Activated naive CD4-positive, alpha-beta T cell treated with anti-CD3 and anti-CD28 coated beads for 36 hours (primary cell): ENCODE measurements at regions not wholly inside any gene's neighbourhood (a gene's known extent, or its start where the extent isn't known, plus 50 kb on each side); places are given as distances from the start of the nearest gene placed in this dataset.

ENCODE experiments used
- CTCF ChIA-PET: fragments of 350-600 bp; sonication (Branson Sonifier 250); formaldehyde crosslinking; loops from one replicate; lab custom pipeline; 2021; ENCODE audit warnings: antibody characterized with exemption; lab: Charles Lee
- DNase-seq: peaks from one replicate; pipeline ENCODE4 v3.0.0-alpha.2; 2020
- H3K27ac Mint-ChIP-seq: one replicate; pipeline ENCODE4 v1.8.0; 2021; ENCODE audit warnings: mild to moderate bottlenecking, mixed read lengths
- H3K27me3 Mint-ChIP-seq: one replicate; pipeline ENCODE4 v1.8.0; 2021; ENCODE audit warnings: low read depth, mixed read lengths
- H3K36me3 Mint-ChIP-seq: one replicate; pipeline ENCODE4 v1.8.0; 2021; ENCODE audit warnings: low read depth, mixed read lengths
- H3K4me1 Mint-ChIP-seq: one replicate; pipeline ENCODE4 v1.8.0; 2021; ENCODE audit warnings: low read depth, mixed read lengths
- H3K4me3 Mint-ChIP-seq: one replicate; pipeline ENCODE4 v1.8.0; 2021; ENCODE audit warnings: mild to moderate bottlenecking, moderate library complexity, mixed read lengths
- H3K9me3 Mint-ChIP-seq: one replicate; pipeline ENCODE4 v1.8.0; 2021; ENCODE audit warnings: mixed read lengths
- intact Hi-C: fragments of 100-400 bp; cut with micrococcal nuclease; formaldehyde crosslinking; loops from one replicate; pipeline ENCODE4 v1.15.1; 2023

DNA sequence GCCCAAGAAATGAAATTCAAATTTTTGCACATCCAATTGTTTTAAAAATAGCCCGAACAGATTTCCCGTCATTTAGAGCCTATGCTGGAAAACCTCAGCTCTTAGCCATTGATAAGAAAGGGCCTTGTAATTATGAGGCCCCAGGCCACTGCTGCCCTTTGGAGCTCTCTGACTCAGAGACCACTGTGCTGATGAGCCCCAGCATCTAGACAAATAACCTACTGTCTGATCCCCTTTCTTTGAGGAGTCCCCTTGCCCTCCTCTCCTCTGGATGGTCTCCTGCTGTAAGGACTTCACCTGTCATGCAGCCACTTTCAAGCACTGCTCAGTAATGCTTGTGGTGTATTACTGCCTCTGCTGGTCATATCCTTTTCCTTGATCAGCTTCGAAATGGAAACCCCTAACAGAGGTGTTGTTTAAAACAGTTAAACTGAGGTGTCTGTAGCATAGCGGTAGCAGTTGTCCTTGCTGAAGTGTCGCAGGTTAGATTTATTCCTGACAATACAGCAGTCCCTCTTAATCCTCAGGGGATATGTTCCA, 159.9 kb upstream of the SRRM4 start:
- H3K27ac Mint-ChIP-seq, result no peak overlapping the region
- H3K4me3 Mint-ChIP-seq, result no peak overlapping the region
- CTCF ChIA-PET, result no interaction called here
- no peaks in the 10 kb centered on the region for H3K4me1 Mint-ChIP-seq
- H3K9me3 Mint-ChIP-seq, result peaks cover 9% of the 10 kb centered on the region
- intact Hi-C loops, result no loop called here
- no peaks in the 10 kb centered on the region for H3K27me3 Mint-ChIP-seq
- H3K36me3 Mint-ChIP-seq, result no peaks in the 10 kb centered on the region
- no peak for DNase-seq

GRCh38 chr12:118822512-118822911, 158.8 kb upstream of the SRRM4 start:
- Mint-ChIP-seq H3K9me3 (peaks cover 5% of the 10 kb centered on the region), H3K4me1 (no peaks in the 10 kb centered on the region), H3K36me3 (no peaks in the 10 kb centered on the region), H3K4me3 (no peak overlapping the region), H3K27me3 (no peaks in the 10 kb centered on the region), H3K27ac (no peak overlapping the region)
- intact Hi-C loops, result no loop called here
- DNase-seq, result no peak
- CTCF ChIA-PET, result no interaction called here

DNA sequence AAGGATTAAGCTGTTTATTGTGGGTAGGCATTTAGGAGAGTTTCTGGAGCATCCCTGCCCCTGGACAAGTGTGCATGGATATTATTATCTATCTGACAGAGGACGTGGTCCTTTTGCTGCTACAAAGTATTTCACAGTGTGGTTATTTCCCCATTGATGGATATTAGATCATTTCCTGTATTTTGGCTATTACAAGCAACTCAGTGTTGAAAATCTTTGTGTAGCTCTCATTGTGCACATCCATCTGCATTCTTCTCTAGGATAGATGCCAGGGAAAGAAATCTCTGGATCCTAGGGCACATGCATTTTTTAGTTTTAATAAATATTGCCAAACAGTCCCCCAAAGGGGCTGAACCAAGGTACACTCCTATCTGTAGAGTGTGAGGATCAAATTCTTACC, 154.3 kb upstream of the SRRM4 start:
- no peak for DNase-seq
- intact Hi-C loops, result no loop called here
- CTCF ChIA-PET, result no interaction called here
- Mint-ChIP-seq H3K4me1 (no peaks in the 10 kb centered on the region), H3K27me3 (no peaks in the 10 kb centered on the region), H3K9me3 (peaks cover 5% of the 10 kb centered on the region), H3K4me3 (no peak overlapping the region), H3K36me3 (no peaks in the 10 kb centered on the region), H3K27ac (no peak overlapping the region)

GRCh38 chr12:118827606-118828005, 153.7 kb upstream of the SRRM4 start:
- H3K36me3 Mint-ChIP-seq, result no peaks in the 10 kb centered on the region
- H3K4me1 Mint-ChIP-seq, result no peaks in the 10 kb centered on the region
- no peak overlapping the region for H3K4me3 Mint-ChIP-seq
- CTCF ChIA-PET, result no interaction called here
- H3K9me3 Mint-ChIP-seq, result peaks cover 5% of the 10 kb centered on the region
- no peaks in the 10 kb centered on the region for H3K27me3 Mint-ChIP-seq
- intact Hi-C loops, result no loop called here
- DNase-seq, result no peak
- H3K27ac Mint-ChIP-seq, result no peak overlapping the region

DNA sequence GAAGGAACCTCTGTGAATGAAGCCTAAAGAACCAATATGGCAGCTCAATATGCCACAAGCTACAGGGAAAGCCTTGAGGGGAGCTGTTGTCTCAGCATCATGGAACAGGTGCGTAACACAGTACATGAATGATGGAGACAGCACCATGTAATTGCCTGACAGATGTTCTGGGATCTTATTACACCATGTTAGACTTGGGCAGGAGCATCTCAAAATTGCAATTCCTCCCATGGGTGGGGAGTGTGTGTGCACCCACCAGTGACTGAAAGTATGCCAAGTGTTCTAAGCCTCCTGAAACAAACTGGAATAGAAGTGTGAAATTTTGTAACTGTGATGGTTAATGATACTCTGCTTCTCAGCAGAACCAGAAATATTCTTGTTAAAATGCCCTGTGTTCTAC, 151.0 kb upstream of the SRRM4 start:
- peaks cover 11% of the 10 kb centered on the region for H3K27me3 Mint-ChIP-seq
- intact Hi-C loops, result no loop called here
- DNase-seq, result no peak
- no peak overlapping the region for H3K27ac Mint-ChIP-seq
- CTCF ChIA-PET, result no interaction called here
- no peaks in the 10 kb centered on the region for H3K36me3 Mint-ChIP-seq
- no peaks in the 10 kb centered on the region for H3K4me1 Mint-ChIP-seq
- H3K9me3 Mint-ChIP-seq, result peaks cover 5% of the 10 kb centered on the region
- H3K4me3 Mint-ChIP-seq, result no peak overlapping the region

DNA sequence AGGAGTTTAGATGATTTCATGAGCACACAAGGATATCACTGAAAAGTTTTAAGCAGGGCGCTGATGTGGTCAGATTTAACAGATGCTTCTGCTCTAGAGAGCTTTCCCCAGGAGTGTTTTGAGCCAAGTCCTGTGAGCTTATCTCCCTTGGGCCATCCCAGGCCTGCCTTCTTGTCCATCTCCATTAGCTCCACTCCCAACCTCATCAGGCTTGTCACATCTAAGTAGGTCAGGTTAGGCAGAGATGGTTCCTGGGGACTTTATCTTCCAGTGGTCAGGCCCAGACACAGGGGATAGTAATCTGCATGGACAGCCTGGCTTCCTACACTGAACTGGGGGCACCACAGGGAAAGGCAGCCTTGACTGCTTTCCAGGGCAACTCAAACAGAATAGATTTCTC, 145.4 kb upstream of the SRRM4 start:
- Mint-ChIP-seq H3K4me3 (no peak overlapping the region), H3K27me3 (peaks cover 11% of the 10 kb centered on the region), H3K4me1 (no peaks in the 10 kb centered on the region), H3K27ac (no peak overlapping the region), H3K36me3 (no peaks in the 10 kb centered on the region), H3K9me3 (no peaks in the 10 kb centered on the region)
- no peak for DNase-seq
- CTCF ChIA-PET, result no interaction called here
- intact Hi-C loops, result no loop called here

GRCh38 chr12:118840399-118840798, 140.9 kb upstream of the SRRM4 start:
- CTCF ChIA-PET, result no interaction called here
- intact Hi-C loops, result no loop called here
- H3K4me3 Mint-ChIP-seq, result no peak overlapping the region
- no peaks in the 10 kb centered on the region for H3K36me3 Mint-ChIP-seq
- peaks cover 2% of the 10 kb centered on the region for H3K9me3 Mint-ChIP-seq
- no peak overlapping the region for H3K27ac Mint-ChIP-seq
- no peak for DNase-seq
- H3K27me3 Mint-ChIP-seq, result no peaks in the 10 kb centered on the region
- no peaks in the 10 kb centered on the region for H3K4me1 Mint-ChIP-seq

- Mint-ChIP-seq H3K36me3 (no peaks in the 10 kb centered on the region), H3K9me3 (peaks cover 2% of the 10 kb centered on the region), H3K4me3 (no peak overlapping the region), H3K4me1 (no peaks in the 10 kb centered on the region), H3K27me3 (no peaks in the 10 kb centered on the region), H3K27ac (no peak overlapping the region)
- CTCF ChIA-PET, result no interaction called here
- DNase-seq, result no peak
- intact Hi-C loops, result no loop called here
Measured at GRCh38 chr12:118840878-118841277, 140.5 kb upstream of the SRRM4 start.

DNA sequence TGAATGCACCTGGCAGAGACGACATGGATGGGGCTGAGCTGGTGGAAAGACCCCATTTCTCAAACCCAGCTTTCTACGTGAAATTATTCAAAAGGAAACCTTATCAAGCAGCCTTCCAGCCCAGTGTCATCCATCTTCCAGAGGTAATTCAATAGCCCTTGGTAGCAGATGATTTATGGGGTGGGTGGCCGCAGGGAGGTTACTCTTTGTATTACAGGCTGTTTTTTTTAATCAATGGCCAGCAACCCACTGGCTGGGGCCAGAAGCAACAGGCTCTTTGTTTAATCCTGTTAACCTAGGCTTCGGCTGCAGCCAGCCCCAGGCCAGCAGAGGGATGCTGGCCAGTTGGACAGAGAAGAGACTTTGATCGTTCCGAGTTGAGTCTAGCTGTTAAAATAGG, 139.8 kb upstream of the SRRM4 start:
- intact Hi-C loops, result no loop called here
- Mint-ChIP-seq H3K4me1 (no peaks in the 10 kb centered on the region), H3K27me3 (no peaks in the 10 kb centered on the region), H3K27ac (no peak overlapping the region), H3K4me3 (no peak overlapping the region), H3K36me3 (no peaks in the 10 kb centered on the region), H3K9me3 (peaks cover 2% of the 10 kb centered on the region)
- CTCF ChIA-PET, result no interaction called here
- DNase-seq, result no peak

DNA sequence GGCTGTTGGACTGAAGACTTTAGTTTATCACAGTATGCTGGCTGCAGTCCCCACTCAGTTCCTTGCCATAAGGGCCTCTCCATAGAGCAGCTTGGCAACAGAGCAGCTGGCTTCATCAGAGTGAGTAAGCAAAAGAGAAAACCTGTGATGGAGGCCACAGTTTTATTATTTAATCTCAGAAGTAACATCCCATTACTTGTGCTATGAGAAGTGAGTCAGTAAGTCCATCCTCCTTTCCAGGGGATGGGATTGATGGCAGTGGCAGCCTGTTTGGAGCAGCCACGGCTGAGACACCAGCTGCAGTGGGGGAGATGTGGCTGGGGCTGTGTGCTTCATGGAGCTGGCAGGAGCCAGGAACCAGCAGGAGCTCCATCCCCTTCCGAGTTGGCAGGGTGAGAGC, 138.5 kb upstream of the SRRM4 start:
- H3K9me3 Mint-ChIP-seq, result peaks cover 2% of the 10 kb centered on the region
- H3K4me1 Mint-ChIP-seq, result no peaks in the 10 kb centered on the region
- H3K27ac Mint-ChIP-seq, result no peak overlapping the region
- H3K27me3 Mint-ChIP-seq, result no peaks in the 10 kb centered on the region
- CTCF ChIA-PET, result no interaction called here
- H3K36me3 Mint-ChIP-seq, result no peaks in the 10 kb centered on the region
- H3K4me3 Mint-ChIP-seq, result no peak overlapping the region
- no peak for DNase-seq
- intact Hi-C loops, result no loop called here

DNA sequence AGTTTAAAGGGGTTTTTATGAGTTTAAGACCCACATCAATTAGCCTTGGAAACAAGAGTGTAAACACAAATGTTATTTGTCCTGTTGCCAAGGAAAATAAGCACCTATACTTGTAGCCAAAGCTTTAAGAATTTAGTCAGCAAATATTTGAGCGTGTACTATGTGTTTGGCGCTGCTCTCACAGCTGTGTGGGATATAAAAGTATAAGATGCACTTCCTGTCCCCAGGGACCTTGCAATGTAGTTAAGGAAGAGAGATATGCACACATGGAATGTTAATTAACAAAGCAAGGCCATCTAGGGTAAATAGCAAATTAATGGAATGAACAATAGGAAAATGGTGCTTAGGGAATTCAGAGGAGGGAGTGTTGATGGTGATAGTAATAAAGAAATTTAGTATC, 134.9 kb upstream of the SRRM4 start:
- Mint-ChIP-seq H3K27ac (no peak overlapping the region), H3K4me1 (no peaks in the 10 kb centered on the region), H3K36me3 (no peaks in the 10 kb centered on the region), H3K27me3 (no peaks in the 10 kb centered on the region), H3K9me3 (peaks cover 2% of the 10 kb centered on the region), H3K4me3 (no peak overlapping the region)
- no peak for DNase-seq
- intact Hi-C loops, result no loop called here
- CTCF ChIA-PET, result no interaction called here

- Mint-ChIP-seq H3K27ac (no peak overlapping the region), H3K4me1 (no peaks in the 10 kb centered on the region), H3K27me3 (peaks cover 2% of the 10 kb centered on the region), H3K9me3 (no peaks in the 10 kb centered on the region), H3K4me3 (no peak overlapping the region), H3K36me3 (no peaks in the 10 kb centered on the region)
- peak; percentile 28 for DNase-seq
- CTCF ChIA-PET, result no interaction called here
- intact Hi-C loops, result loop anchor here (10.0 kb wide), 1 partner anchor 564 kb away; no protein-coding TSS in a partner anchor
Measured at GRCh38 chr12:118850244-118850825, 131.0 kb upstream of the SRRM4 start.

DNA sequence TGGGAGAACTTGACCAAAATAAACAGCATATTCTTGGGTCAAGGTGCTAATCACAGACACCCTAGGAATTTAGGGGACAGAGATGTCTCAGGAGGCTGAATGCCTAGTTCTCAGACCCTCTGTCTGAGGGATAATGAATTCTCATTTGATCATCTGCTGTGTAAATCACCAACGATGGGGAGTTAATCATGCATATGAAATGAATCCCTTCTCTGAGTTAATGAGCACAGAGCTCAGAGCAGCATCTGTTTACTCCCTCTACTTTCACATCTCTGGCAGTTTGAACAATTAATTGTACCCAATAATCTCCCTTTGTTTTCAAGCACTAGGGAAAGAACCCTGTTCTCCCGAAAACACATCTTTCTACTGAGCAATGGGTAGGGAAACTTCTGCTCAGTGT, 129.4 kb upstream of the SRRM4 start:
- no peaks in the 10 kb centered on the region for H3K9me3 Mint-ChIP-seq
- no peak for DNase-seq
- no peak overlapping the region for H3K4me3 Mint-ChIP-seq
- intact Hi-C loops, result loop anchor here (10.0 kb wide), 1 partner anchor 563 kb away; no protein-coding TSS in a partner anchor
- no peaks in the 10 kb centered on the region for H3K36me3 Mint-ChIP-seq
- H3K27ac Mint-ChIP-seq, result no peak overlapping the region
- H3K4me1 Mint-ChIP-seq, result no peaks in the 10 kb centered on the region
- H3K27me3 Mint-ChIP-seq, result peaks cover 2% of the 10 kb centered on the region
- CTCF ChIA-PET, result no interaction called here
